Fibroblast of lung (primary cell): ENCODE measurements at regions not wholly inside any gene's neighbourhood (a gene's known extent, or its start where the extent isn't known, plus 50 kb on each side); places are given as distances from the start of the nearest gene placed in this dataset.

Source experiments
- DNase-seq, 2 donors: peaks; one replicate each; pipeline versions ENCODE4 v3.0.0 to v3.0.0-alpha.2; 2010; ENCODE audit warnings: low read depth in 2 of 2
- H2AFZ ChIP-seq: 2 replicates; pipeline ENCODE4 v1.5.1; 2012; ENCODE audit warnings: low read length, control low read depth, inconsistent platforms
- H3K27ac ChIP-seq: 2 replicates; pipeline ENCODE4 v1.5.1; 2011; ENCODE audit warnings: low read length, control low read depth; ENCODE audit not compliant: insufficient read depth
- H3K27me3 ChIP-seq: 2 replicates; pipeline ENCODE4 v1.5.1; 2011; ENCODE audit warnings: mild to moderate bottlenecking, low read length; ENCODE audit not compliant: control insufficient read depth, insufficient read depth
- H3K36me3 ChIP-seq: 2 replicates; pipeline ENCODE4 v1.5.1; 2011; ENCODE audit warnings: low read length; ENCODE audit not compliant: control insufficient read depth, insufficient read depth
- H3K4me1 ChIP-seq: 2 replicates; pipeline ENCODE4 v1.5.1; 2011; ENCODE audit warnings: low read length; ENCODE audit not compliant: control insufficient read depth, insufficient read depth; ENCODE audit errors: extremely low read depth
- H3K4me2 ChIP-seq: 2 replicates; pipeline ENCODE4 v1.5.1; 2011; ENCODE audit warnings: low read length, control low read depth; ENCODE audit not compliant: insufficient read depth; ENCODE audit errors: extremely low read depth
- H3K4me3 ChIP-seq, 4 experiments: fragments of 200-600 bp in 1 of 4; sonication (generic) in 1 of 4; replicated peaks in 1 of 4; 2 replicates each; pipeline ENCODE4 v1.5.1; 2011 to 2016; ENCODE audit warnings: low read length in 4 of 4, low read depth in 3 of 4, mild to moderate bottlenecking in 3 of 4, control low read depth in 2 of 4, inconsistent platforms in 1 of 4, mixed read lengths in 1 of 4; ENCODE audit not compliant: insufficient read depth in 1 of 4; ENCODE audit errors: control extremely low read depth in 1 of 4
- H3K79me2 ChIP-seq: 2 replicates; pipeline ENCODE4 v1.5.1; 2012; ENCODE audit warnings: mild to moderate bottlenecking, low read length, inconsistent platforms; ENCODE audit not compliant: control insufficient read depth, insufficient read depth
- H3K9ac ChIP-seq: 2 replicates; pipeline ENCODE4 v1.5.1; 2011; ENCODE audit warnings: mild to moderate bottlenecking, low read length, control low read depth; ENCODE audit not compliant: insufficient read depth
- H3K9me3 ChIP-seq: 2 replicates; pipeline ENCODE4 v1.5.1; 2012; ENCODE audit warnings: low read depth, low read length; ENCODE audit not compliant: control insufficient read depth, insufficient read depth
- H4K20me1 ChIP-seq: 2 replicates; pipeline ENCODE4 v1.5.1; 2011; ENCODE audit warnings: low read length; ENCODE audit not compliant: control insufficient read depth, insufficient read depth; ENCODE audit errors: extremely low read depth
- CTCF ChIP-seq, 2 donors: IDR thresholded peaks in 1 of 2; conservative IDR thresholded peaks in 1 of 2; 1 replicate in 1 of 2; 2 replicates in 1 of 2; pipeline ENCODE4 v1.5.1; 2011 to 2012; ENCODE audit warnings: low read length in 2 of 2, control low read depth in 1 of 2, inconsistent platforms in 1 of 2, low read depth in 1 of 2, mild to moderate bottlenecking in 1 of 2
- EZH2 ChIP-seq: IDR thresholded peaks from 2 replicates; pipeline ENCODE4 v1.5.1; 2012; ENCODE audit warnings: low read length, control low read depth, mild to moderate bottlenecking; ENCODE audit errors: missing control alignments

DNA sequence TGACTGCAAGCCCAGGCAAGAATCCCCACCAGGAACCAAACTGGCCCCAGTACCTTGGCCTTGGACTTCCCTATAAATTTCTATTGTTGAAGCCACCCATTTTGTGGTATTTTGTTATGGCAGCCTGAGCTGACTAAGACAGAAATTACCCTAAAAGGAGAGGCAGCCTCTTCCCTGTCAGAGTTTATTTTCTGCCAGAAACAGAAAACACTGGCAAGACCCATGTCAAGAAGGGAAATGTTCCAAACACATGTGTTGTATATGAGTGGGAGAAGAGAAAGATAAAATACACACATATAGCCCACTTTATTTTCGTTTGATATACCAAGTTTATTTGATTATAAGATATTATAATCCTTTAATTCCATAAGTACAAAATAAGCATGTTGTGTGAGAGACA lies 225.1 kb upstream of the FSHR start:
- H3K36me3 ChIP-seq: no peaks in the 10 kb centered on the region
- TF ChIP-seq EZH2 (no peak), CTCF (conservative IDR thresholded peaks at IDR 0.05 in 1 of 2, IDR thresholded peaks at IDR 0.05 in 1 of 2; ENCODE audit: low read depth in 1 of 2, low read length in 2 of 2) (no peak)
- no peak overlapping the region for H3K4me3 ChIP-seq
- H3K4me2 ChIP-seq: no peak overlapping the region
- no peaks in the 10 kb centered on the region for H3K9me3 ChIP-seq
- H3K79me2 ChIP-seq: no peaks in the 10 kb centered on the region
- no peaks in the 10 kb centered on the region for H4K20me1 ChIP-seq
- H3K27ac ChIP-seq: no peak overlapping the region
- DNase-seq: no peak
- H3K27me3 ChIP-seq: no peaks in the 10 kb centered on the region
- H2AFZ ChIP-seq: no peak overlapping the region
- H3K4me1 ChIP-seq: no peaks in the 10 kb centered on the region
- no peak overlapping the region for H3K9ac ChIP-seq

GRCh38 chr2:49371128-49371701 lies 216.9 kb upstream of the FSHR start:
- no peak for DNase-seq
- no peaks in the 10 kb centered on the region for H3K9me3 ChIP-seq
- H4K20me1 ChIP-seq: no peaks in the 10 kb centered on the region
- H2AFZ ChIP-seq: no peak overlapping the region
- H3K27me3 ChIP-seq: no peaks in the 10 kb centered on the region
- no peak overlapping the region for H3K9ac ChIP-seq
- H3K4me1 ChIP-seq: no peaks in the 10 kb centered on the region
- H3K4me2 ChIP-seq: no peak overlapping the region
- H3K27ac ChIP-seq: no peak overlapping the region
- no peak overlapping the region for H3K4me3 ChIP-seq
- H3K36me3 ChIP-seq: no peaks in the 10 kb centered on the region
- no peaks in the 10 kb centered on the region for H3K79me2 ChIP-seq
- TF ChIP-seq EZH2 (no peak), CTCF (conservative IDR thresholded peaks at IDR 0.05 in 1 of 2, IDR thresholded peaks at IDR 0.05 in 1 of 2; ENCODE audit: low read depth in 1 of 2, low read length in 2 of 2) (no peak)

- no peak overlapping the region for H3K9ac ChIP-seq
- no peak overlapping the region for H3K4me3 ChIP-seq
- no peak for DNase-seq
- no peaks in the 10 kb centered on the region for H3K79me2 ChIP-seq
- no peak overlapping the region for H2AFZ ChIP-seq
- no peak overlapping the region for H3K27ac ChIP-seq
- H4K20me1 ChIP-seq: no peaks in the 10 kb centered on the region
- H3K36me3 ChIP-seq: no peaks in the 10 kb centered on the region
- no peaks in the 10 kb centered on the region for H3K9me3 ChIP-seq
- H3K27me3 ChIP-seq: no peaks in the 10 kb centered on the region
- TF ChIP-seq CTCF (conservative IDR thresholded peaks at IDR 0.05 in 1 of 2, IDR thresholded peaks at IDR 0.05 in 1 of 2; ENCODE audit: low read depth in 1 of 2, low read length in 2 of 2) (no peak), EZH2 (no peak)
- no peak overlapping the region for H3K4me2 ChIP-seq
- H3K4me1 ChIP-seq: no peaks in the 10 kb centered on the region
These were observed 215.3 kb upstream of the FSHR start for GRCh38 chr2:49369650-49370049.
